Breast epithelium (tissue), 3 donors: ENCODE measurements at regions not wholly inside any gene's neighbourhood (a gene's known extent, or its start where the extent isn't known, plus 50 kb on each side); places are given as distances from the start of the nearest gene placed in this dataset.

Source experiments
- POLR2A ChIP-seq: fragments of 450-650 bp; IDR thresholded peaks from one replicate; pipeline ENCODE4 v1.6.1; 2016; ENCODE audit warnings: antibody characterized with exemption, mild to moderate bottlenecking, moderate library complexity
- TF ChIP-seq, protein P1 (sequence below), 3 donors: fragments of 450-650 bp; IDR thresholded peaks; one replicate each; pipeline ENCODE4 v1.5.1; 2016 to 2017; ENCODE audit warnings: antibody characterized with exemption in 3 of 3, mild to moderate bottlenecking in 3 of 3, moderate library complexity in 3 of 3

DNA sequence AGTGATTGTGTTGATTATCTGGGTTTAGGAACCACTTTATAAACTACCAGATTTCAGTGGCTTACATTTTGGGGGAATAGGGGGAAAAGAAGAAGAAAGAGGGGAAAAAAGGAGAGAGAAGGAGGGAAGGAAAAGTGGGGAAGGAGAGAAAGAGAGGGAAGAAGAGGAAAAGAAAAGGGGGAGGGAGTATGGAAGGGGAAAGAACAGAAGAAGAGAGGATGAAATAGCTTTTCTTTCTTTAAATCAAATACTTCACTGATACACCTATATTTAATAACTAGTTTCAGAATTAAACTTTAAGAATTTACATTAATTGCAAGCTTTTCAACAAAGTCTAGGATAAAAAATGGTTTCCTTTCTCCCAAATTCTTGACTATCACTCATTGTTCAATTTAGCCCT, 289.6 kb downstream of the SDHAF3 start:
- TF ChIP-seq, protein P1, sequence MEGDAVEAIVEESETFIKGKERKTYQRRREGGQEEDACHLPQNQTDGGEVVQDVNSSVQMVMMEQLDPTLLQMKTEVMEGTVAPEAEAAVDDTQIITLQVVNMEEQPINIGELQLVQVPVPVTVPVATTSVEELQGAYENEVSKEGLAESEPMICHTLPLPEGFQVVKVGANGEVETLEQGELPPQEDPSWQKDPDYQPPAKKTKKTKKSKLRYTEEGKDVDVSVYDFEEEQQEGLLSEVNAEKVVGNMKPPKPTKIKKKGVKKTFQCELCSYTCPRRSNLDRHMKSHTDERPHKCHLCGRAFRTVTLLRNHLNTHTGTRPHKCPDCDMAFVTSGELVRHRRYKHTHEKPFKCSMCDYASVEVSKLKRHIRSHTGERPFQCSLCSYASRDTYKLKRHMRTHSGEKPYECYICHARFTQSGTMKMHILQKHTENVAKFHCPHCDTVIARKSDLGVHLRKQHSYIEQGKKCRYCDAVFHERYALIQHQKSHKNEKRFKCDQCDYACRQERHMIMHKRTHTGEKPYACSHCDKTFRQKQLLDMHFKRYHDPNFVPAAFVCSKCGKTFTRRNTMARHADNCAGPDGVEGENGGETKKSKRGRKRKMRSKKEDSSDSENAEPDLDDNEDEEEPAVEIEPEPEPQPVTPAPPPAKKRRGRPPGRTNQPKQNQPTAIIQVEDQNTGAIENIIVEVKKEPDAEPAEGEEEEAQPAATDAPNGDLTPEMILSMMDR (IDR thresholded peaks at IDR 0.05) = no peak
- no peak for TF ChIP-seq POLR2A
